GM18909 (cell line): ENCODE measurements at regions not wholly inside any gene's neighbourhood (a gene's known extent, or its start where the extent isn't known, plus 50 kb on each side); places are given as distances from the start of the nearest gene placed in this dataset.

ENCODE experiments used
- ATAC-seq: cut with Tn5 transposase; IDR thresholded peaks from one replicate; pipeline ENCODE4 v1.9.1; 2021; ENCODE audit warnings: mild to moderate bottlenecking; ENCODE audit not compliant: unreplicated experiment, poor library complexity

- no peak for ATAC-seq
Observed at GRCh38 chr7:148950806-148951205, 66.7 kb upstream of the EZH2 start.

GRCh38 chr7:148944935-148945934, 61.1 kb upstream of the EZH2 start:
- ATAC-seq: no peak

GRCh38 chr7:148941598-148942275, 57.6 kb upstream of the EZH2 start:
- peak; percentile 68 for ATAC-seq

- ATAC-seq: peak; percentile 72
Observed at GRCh38 chr7:148940702-148941597, 56.9 kb upstream of the EZH2 start.

- ATAC-seq: no peak
Observed at GRCh38 chr7:148939128-148939755, 55.2 kb upstream of the EZH2 start.

GRCh38 chr7:148935451-148935850, 51.4 kb upstream of the EZH2 start:
- ATAC-seq: no peak
